ENCODE measurements at regions not wholly inside any gene's neighbourhood (a gene's known extent, or its start where the extent isn't known, plus 50 kb on each side); places are given as distances from the start of the nearest gene placed in this dataset.

DNA sequence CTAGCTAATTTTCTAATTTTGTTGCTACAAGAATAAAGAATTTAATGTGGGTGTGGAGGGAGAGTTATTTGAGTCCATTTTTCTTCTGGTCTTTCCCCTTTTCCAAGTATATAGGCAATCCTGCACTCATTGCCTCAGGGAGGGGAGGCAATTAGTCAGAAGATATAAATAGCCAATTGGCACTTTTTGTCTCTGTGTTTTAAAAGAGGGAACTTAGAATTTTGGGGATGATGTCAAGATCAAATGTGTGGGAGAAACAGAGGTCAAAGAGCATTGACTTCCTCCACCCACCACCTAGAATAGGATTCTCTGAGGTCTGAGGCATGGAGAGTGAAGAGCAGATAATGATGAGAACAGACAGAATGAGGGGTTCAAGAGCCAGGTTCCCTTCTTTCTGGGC, 120.3 kb upstream of the ZC3H12C start:
- no peak for DNase-seq (ENCODE audit: low spot score)

DNA sequence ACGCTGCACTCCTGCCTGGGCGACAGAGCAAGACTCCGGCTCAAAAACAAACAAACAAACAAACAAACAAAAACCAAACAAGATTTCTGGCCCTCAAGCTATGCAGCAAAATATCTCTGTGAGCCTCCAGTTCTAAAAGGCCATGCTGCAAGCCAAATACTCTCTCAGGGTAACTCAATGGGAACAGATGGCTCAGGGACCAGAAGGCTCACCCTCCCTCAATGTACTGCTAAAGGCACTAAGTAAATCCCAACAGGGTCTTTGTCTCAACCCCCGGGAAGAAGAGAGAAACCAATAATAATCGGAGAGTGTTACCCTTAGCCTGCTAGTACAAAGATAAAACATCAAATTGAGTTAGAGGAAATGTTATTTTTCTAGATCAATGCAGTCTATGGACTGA, 119.7 kb upstream of the ZC3H12C start:
- no peak for DNase-seq (ENCODE audit: low spot score)

DNA sequence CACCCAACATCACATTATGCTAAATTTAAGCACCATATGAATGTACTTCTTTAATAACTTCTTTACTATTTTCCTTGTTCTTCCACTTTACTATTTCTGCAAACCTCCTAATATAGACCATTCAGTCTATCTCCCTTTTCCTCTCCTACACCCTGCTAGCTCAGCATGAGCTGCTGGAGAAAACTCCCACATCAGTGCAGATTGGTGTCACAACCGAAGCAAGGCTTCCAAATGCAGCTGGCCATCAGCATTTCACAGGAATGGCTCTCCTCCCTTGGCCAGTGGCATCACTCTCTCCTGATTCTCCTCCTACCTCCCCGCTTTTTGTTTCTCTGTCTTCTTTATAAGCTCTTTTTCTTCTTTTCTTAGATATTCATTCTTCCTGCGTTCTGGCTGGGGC, 118.7 kb upstream of the ZC3H12C start:
- no peak for DNase-seq (ENCODE audit: low spot score)

DNA sequence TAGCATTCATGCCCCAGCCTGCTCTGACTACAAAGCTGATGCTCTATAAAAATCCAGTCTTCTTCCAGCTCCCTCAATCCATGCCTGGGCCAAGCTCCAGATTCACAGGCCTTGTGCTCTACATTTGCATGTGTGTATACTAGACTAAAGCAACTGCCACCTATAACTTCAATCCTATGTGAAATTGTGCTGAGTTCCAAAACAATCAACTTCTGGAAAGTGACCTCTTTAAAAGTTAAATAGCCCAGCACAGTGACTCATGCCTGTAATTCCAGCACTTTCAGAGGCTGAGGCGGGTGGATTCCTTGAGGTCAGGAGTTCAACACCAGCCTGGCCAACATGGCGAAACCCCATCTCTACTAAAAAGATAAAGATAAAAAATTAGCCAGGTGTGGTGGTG, 114.3 kb upstream of the ZC3H12C start:
- DNase-seq (ENCODE audit: low spot score) = no peak

DNA sequence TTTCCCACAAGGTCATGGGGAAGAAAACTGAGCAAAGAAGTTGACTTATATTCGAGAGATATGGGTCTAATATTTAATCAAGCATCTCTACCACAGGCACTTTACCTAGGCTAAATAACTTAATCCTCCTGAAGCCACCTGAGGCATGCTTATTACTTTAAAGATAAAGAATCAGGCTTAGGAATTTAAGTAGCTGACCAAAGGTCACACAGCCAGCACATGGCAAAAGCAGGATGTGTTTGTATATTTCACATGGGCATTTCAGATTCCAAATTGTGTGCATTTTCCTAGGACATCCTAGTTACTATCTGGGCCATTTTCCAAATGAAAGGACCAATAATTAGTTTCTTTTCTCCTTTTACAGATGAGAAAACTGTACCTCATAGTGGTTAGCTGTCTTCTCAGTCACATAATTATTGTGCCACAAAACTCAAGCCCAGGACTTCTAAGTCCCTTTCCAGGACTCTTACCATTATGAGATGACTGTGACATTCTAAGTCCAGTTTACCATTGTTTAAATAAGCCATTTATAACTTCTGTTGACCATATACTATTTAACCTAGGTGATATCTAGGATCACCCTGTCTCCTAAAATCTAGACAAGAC, 112.1 kb upstream of the ZC3H12C start:
- DNase-seq (ENCODE audit: low spot score) = no peak

DNA sequence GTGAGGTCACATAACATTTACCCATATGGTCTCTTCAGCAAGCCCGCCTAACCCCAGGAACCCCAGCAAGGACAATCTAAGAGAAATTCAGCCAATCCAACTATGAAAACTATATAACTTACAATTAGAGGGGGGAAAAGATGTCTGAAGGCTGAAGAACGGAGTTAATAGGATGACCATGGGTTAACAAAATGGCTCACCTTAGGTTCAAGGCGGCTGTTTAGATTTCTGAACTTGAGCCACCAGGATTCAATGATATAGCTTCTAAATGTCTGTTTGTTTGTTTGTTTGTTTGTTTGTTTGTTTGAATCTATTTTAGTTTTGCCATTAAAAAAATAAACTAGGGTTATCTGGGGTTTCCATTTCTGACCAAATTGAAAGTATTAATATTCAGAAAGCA, 109.8 kb upstream of the ZC3H12C start:
- no peak for DNase-seq (ENCODE audit: low spot score)

DNA sequence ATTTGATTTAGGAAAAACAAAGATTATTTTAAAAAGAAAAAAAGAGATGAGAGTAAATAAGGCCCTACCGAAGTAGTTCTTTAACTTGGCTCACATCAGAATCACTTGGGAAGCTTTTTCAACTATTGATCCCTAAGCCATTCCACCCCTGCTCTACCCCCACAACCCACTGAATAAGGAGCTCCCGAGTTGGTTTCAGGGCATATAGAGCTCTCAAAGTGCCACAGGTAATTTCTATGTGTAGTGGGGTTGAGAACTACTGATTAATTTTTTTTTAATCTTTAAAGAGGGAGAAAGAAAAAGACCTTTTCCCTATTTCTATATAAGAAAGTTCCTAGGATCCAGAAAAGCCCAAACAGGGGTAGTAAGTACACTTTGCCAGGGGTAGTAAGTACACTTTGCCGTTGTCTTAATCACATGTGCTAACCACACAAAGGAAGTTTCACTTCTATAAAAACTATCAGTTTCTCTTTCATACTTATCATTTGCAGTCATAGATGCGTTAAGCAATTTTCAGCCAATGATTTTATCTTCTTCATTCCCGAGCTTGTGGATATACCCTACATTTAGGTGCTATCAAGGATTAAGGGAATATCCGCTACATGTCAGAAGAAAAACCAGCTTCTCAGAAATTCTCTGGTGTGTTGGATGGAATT, 108.4 kb upstream of the ZC3H12C start:
- no peak for DNase-seq (ENCODE audit: low spot score)

DNA sequence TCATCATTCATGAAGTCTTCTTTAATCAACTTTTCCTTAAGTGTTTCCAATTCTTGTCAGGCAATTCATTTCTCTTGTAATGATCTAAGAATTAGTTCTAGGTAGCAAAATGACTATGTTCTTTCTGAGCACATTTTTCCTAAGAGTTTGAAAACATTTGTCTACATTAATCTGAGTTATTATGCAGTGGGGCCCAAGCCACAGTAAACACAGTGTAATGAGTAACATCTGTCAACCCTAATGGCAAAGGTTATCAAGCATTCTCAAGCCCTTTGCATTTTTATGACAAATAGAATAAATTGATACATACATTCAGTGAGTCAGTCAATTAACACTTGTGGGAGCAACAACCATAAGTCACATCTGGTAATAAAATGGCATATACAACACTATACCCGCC, 106.7 kb upstream of the ZC3H12C start:
- no peak for DNase-seq (ENCODE audit: low spot score)

DNA sequence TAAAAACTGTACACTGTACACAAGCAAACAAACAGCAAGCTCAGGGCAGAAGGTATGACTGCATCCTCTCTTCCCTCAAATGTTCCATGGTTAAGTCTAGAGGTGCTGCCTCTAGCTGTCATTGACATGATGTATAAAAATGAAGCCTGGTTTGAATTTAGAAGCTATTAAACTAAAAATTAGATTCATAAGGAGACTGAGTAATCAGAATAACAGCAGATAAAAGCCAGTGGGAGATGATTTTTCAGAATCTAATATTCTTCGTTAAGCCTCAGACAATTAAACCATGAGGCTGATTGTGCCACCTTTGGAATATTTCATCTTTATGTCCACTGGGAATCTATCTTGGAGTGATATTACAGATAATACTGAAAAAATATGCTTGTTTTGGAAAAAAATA, 101.4 kb upstream of the ZC3H12C start:
- no peak for DNase-seq (ENCODE audit: low spot score)

DNA sequence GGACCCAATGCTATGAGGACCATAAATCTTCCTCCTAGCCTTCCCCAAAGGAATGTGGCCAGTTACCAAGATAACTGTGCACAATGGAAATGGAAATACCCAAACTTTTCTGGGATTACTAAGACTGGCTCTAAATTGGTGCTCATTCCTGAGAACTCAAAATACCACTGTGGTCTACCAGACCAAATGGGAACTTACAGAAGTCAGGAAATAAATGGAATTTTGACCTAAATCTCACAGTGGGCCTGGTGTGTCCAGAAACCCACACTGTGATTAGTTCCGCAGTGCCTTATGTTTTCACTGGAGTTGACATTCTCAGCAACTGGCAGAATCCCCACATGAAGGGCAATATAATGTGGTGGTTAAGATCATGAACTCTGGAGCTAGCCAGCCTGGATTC, 99.4 kb upstream of the ZC3H12C start:
- no peak for DNase-seq (ENCODE audit: low spot score)

DNA sequence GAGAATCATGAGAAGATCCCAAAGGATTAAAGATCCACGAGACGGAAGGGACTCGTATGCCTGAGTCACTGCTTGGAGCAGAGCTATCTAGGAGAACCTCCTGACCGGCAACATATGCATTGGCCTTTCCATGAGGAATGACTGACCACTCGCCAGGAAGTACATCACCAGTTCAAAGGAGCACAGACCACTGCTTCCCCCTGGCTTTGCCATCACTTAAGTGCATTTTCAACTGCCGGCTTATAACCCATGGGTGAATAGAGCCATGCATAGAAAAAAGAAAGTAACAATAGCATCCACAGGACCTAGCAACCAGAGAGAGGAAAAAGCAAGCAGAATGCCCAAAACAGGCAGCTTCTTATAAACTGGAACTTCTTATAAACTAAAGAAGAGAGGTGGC, 98.3 kb upstream of the ZC3H12C start:
- DNase-seq (ENCODE audit: low spot score) = no peak

DNA sequence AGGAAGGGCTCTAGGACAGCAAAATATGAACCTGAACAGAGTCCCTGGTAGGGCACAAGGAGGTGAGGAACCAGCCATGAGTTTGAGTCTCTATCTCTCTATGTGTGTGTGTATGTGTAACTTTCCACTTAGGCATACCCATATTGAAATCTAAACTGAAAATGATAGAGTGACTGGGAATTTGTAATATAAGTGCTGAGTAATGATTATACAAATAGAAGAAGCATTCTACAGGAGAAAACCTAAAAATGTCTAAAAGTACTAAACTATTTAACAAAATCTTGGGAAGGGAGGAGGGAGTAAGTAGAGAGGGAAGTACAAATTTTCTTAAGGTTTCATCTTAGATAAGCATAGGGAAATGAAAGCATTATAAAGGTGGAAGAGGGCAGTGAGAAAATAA, 97.1 kb upstream of the ZC3H12C start:
- DNase-seq (ENCODE audit: low spot score) = no peak

DNA sequence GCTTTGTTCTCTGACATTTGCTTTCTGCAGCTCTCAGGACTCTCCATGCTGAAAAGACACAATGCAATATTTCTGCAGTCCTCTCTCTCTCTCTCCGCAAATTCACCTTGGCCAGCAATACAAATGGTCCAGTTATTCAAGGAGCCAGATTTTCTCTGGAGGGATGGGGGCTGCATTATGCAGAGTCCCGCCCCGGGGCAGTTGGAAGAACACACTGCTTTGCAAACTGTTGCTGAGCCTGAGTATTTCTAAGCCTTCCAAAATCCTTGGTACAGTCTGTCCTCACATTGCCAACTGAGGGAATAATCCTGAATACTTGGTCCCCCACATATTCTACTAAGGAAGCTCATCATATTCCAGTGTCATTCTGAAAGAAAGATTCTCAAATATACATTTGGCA, 94.3 kb upstream of the ZC3H12C start:
- DNase-seq (ENCODE audit: low spot score) = no peak

DNA sequence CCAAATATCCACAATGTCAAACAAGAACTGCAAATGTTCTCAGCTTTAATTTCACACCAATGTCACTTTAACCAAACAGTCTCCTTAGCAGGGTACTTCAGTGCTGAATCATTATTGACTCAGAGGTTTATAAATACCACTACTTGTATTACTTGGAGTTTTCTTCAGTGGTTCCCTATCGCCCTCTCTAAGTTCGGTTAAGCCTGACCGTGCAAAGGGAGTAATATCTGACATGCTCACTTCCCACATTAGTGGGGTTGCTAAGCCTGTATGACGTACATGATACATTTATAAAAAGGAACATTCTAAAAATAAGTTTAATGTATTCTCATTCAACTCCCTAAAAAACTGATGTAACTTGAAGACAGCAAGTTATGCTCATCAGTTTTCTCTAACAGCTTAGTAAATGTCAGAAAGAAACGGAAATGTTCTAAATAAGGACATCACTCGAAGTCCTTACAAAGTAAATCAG, 93.1 kb upstream of the ZC3H12C start:
- no peak for DNase-seq (ENCODE audit: low spot score)

DNA sequence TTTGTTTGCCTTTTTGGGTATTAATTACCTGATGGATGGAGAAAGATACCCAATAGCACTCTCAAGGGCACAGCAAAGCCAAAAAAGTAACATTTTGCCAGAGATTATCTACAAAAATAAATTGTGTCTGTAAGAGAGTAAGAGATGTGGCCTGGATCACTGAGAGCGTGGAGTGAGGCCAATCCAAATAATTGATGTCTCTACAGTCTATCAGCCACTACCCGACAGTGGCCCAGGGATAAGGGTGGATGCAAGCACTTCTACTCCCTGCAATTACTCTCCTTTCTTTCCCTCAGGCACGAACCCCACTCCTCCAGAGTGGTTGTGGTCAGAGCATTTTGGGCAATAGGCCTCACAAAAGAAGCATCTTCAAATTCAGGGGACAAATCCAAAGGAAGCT, 92.3 kb upstream of the ZC3H12C start:
- no peak for DNase-seq (ENCODE audit: low spot score)

DNA sequence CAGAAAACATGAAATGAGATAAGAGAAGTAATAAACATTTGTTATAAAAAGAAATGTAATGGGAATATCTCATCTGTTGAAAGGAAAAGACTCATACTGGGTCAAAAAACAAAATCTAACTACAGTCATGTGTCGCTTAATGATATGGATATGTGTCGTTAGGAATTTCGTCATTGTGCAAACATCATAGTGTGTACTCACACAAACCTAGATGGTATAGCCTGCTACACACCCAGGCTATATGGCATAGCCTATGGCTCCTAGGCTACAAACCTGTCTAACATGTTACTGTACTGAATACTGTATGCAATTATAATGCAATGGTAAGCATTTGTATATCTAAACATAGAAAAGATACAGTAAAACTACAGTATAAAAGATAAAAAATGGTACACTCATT, 89.8 kb upstream of the ZC3H12C start:
- no peak for DNase-seq (ENCODE audit: low spot score)

DNA sequence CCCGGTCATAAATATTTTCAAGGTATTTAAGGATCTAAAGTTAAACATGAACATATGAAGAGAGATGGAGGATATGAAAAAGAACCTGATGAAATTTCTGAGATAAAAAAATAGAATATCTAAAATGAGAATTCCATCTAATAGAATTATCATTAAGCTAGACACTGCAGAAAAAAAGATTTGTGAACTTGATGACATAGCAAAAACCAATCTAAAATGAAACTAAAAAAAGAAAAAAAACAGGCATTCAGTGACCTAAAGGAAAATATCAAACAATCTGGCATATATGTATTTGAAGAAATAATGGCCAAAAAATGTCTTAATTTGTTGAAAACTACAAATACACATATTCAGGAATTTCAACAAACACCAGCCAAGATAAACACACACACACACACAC, 81.6 kb upstream of the ZC3H12C start:
- no peak for DNase-seq (ENCODE audit: low spot score)

DNA sequence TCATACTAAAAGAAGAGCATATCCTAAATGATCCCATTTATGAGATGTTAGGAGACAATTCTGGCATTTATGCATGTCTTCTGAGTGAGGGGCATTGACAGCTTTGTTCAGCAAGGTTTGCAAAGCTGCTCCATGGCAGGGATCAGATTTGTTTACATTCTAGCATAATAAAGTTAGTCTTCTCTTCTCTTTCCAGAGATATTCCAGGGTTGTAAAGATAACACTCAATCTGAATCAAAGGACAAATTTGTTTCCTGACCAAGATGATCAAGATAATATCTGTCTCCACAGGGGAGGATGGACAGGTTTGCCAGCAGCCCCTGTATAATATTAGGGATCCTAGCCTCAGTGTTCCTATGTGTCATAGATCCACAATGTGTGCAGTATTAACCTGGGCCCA, 77.5 kb upstream of the ZC3H12C start:
- DNase-seq (ENCODE audit: low spot score) = no peak

DNA sequence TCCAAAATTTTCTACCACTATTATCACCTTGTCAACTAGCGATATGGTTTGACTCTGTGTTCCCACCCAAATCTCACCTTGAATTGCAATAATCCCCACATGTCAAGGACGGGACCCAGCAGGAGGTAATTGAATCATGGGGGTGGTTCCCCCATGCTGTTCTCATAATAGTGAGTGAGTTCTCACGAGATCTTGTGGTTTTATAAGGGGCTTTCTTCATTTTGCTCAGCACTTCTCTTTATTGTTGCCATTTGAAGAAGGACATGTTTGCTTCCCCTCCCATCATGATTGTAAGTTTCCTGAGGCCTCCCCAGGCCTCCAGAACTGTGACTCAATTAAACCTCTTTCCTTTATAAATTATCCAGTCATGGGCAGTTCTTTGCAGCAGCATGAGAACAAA, 73.5 kb upstream of the ZC3H12C start:
- no peak for DNase-seq (ENCODE audit: low spot score)

DNA sequence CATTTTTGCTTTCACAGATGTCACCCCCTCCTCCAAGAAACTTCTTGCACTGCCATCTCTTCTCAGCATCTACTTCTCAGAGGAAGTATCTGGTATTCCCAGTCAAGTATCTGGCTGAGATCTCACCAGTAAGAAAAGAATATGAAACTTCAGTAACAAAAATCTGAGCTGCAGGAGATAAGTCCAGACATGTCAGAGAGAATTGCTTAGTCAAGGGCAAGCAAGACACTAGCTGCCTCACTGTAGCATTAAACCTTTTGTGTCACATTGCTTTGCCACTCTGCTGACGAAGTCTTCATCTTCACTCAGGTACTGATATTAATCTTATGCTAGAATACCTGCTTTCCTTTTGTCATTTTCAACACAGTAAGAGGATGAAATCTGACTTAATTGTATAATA, 70.6 kb upstream of the ZC3H12C start:
- DNase-seq (ENCODE audit: low spot score) = no peak

DNA sequence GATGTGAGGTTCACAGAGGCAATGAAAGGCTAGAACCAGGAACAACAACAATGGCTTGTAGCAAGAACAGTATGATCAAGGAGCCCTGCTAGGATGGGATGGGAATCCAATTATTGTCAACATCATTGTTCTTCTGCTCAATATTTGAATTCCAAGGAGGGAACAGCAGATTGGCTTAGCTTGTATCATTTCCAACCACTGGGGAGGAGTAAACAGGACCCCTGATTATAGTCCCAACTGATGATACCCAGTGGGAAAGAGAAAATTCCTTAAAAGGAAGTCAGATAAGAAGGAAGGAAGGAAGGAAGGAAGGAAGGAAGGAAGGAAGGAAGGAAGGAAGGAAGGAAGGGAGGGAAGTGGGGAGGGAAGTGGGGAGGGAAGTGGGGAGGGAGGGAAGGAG, 69.5 kb upstream of the ZC3H12C start:
- DNase-seq (ENCODE audit: low spot score) = no peak

DNA sequence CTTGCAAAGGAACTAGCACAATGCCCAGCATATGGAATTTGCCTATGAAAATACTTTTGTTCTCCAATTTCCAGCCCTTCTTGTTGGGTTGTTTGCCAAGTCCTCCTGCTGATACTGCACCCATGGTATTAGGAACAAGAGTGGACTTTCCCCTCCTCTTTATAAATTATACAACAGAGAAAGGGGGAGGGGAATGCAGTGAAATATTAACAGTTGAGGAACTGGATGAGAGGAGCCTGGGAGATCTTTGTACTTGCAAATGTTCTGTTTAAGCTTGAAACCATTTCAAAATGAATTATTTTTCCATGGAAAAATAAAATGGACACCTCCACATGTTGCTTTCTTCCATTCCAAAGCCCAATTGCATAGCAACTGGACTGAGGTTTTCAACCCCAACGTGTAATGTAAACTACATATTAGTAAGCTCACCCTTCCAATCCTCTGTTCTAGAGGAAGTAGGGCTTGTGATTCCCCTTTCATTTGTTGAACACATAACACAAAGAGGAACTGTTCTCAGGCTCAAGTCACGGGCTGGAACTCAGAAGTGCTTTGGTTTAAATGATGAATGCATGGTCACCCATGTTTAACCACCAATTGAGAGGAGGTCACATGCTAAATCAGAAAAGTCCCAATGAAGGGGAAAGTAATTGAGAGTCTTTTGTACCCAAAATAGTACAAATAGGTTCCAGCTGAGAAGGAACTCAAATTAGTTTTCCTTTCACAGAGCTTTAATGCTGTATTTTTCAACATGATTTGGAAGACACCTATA, 66.2 kb upstream of the ZC3H12C start:
- no peak for DNase-seq (ENCODE audit: low spot score)

DNA sequence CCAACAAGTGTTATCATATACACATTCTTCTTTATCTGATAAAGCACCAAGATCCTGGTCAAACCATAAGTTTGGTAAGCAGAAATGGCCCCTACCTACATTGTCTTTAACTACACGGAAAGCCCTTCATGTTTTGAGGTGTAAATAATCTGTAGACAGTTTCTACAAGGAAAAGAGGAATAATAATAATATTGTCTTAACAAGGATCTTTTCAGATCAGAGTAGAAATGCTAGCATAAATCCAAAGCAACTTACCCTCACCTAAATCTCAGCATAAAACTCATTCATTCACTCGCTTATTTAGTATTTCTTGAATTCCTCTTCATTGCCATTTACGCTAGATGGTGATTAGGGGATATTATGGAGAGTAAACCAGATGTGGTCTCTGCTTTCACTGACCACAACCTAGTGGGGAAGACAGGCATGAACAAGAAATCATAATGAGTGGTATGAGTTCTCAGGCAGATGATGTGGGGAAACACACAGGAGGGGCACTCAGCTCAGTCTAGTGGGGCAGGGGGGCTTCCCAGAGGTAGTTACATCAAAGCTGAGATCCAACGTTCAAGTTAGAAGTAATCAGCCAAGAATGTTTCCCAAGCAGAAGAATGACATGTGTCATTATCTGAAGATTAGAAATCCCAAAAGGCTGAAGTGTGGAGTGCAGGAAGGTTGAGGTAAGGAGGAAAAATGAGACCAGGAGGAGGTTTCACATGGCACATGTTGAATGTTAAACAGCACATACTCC, 65.4 kb upstream of the ZC3H12C start:
- no peak for DNase-seq (ENCODE audit: low spot score)
